ENCODE measurements at regions not wholly inside any gene's neighbourhood (a gene's known extent, or its start where the extent isn't known, plus 50 kb on each side); places are given as distances from the start of the nearest gene placed in this dataset.

DNA sequence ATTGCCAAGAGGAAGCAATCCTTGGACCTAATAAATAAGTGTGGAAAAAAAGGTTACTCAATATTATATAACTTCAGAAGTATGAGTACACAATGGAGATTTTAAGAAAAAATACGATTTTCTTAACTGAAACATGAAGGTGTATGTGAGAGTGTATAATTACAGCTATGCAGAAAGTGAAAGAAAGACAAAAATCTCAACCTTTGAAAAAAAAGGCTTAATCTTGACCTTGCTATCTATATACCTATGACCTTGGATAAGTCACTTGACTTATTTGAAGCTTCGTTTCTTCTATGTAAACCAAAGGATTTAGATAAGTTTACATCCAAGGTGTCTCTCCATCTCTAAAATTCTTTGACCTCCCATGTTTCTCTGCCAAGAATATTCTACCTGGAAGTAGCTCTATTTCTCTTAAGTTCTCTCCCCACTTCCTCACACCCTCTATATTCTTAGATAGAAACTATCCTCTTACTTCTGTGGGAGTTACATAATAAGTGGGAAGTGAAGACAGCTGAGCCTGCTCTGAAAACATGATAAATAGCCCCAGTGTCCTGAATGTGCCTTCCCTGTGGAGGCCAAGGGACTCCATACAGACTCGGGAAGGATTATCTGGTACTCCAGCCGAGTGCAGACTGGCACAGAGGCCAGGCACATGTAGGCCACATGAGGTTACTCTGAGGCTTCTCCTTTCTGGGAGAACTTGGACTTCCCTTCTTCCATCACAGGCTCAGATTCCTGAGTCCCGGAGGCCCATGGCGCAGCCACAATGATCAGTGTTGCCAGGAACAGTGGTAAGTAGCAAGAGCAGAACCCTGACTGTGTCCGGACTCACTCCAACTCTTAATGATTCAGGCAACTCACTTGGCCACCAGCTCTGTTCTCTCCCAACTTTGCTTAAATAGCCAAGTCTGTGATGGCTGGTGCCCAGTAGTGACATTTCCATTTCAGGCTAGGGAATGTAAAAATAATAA lies 166.8 kb upstream of the COL8A1 start:
- TF ChIP-seq, protein P1, sequence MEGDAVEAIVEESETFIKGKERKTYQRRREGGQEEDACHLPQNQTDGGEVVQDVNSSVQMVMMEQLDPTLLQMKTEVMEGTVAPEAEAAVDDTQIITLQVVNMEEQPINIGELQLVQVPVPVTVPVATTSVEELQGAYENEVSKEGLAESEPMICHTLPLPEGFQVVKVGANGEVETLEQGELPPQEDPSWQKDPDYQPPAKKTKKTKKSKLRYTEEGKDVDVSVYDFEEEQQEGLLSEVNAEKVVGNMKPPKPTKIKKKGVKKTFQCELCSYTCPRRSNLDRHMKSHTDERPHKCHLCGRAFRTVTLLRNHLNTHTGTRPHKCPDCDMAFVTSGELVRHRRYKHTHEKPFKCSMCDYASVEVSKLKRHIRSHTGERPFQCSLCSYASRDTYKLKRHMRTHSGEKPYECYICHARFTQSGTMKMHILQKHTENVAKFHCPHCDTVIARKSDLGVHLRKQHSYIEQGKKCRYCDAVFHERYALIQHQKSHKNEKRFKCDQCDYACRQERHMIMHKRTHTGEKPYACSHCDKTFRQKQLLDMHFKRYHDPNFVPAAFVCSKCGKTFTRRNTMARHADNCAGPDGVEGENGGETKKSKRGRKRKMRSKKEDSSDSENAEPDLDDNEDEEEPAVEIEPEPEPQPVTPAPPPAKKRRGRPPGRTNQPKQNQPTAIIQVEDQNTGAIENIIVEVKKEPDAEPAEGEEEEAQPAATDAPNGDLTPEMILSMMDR (IDR thresholded peaks at IDR 0.05; ENCODE audit: poor library complexity, severe bottlenecking) = no peak
- TF ChIP-seq EZH2 (IDR thresholded peaks at IDR 0.05; ENCODE audit: borderline replicate concordance, insufficient read depth, low read length, poor library complexity, severe bottlenecking) (no peak), EP300 (conservative IDR thresholded peaks at IDR 0.05; ENCODE audit: poor library complexity, severe bottlenecking) (no peak)
- TF ChIP-seq, protein P2, sequence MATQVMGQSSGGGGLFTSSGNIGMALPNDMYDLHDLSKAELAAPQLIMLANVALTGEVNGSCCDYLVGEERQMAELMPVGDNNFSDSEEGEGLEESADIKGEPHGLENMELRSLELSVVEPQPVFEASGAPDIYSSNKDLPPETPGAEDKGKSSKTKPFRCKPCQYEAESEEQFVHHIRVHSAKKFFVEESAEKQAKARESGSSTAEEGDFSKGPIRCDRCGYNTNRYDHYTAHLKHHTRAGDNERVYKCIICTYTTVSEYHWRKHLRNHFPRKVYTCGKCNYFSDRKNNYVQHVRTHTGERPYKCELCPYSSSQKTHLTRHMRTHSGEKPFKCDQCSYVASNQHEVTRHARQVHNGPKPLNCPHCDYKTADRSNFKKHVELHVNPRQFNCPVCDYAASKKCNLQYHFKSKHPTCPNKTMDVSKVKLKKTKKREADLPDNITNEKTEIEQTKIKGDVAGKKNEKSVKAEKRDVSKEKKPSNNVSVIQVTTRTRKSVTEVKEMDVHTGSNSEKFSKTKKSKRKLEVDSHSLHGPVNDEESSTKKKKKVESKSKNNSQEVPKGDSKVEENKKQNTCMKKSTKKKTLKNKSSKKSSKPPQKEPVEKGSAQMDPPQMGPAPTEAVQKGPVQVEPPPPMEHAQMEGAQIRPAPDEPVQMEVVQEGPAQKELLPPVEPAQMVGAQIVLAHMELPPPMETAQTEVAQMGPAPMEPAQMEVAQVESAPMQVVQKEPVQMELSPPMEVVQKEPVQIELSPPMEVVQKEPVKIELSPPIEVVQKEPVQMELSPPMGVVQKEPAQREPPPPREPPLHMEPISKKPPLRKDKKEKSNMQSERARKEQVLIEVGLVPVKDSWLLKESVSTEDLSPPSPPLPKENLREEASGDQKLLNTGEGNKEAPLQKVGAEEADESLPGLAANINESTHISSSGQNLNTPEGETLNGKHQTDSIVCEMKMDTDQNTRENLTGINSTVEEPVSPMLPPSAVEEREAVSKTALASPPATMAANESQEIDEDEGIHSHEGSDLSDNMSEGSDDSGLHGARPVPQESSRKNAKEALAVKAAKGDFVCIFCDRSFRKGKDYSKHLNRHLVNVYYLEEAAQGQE (IDR thresholded peaks at IDR 0.05; ENCODE audit: borderline replicate concordance) = no peak

All from neural cell (in vitro differentiated cells).